GM19455 (cell line): ENCODE measurements at regions not wholly inside any gene's neighbourhood (a gene's known extent, or its start where the extent isn't known, plus 50 kb on each side); places are given as distances from the start of the nearest gene placed in this dataset.

Source experiments
- ATAC-seq: cut with Tn5 transposase; IDR thresholded peaks from one replicate; pipeline ENCODE4 v1.9.1; 2021; ENCODE audit not compliant: unreplicated experiment

- ATAC-seq = no peak
These were observed 86.6 kb downstream of the NOC3L start for GRCh38 chr10:94276140-94276539.

- ATAC-seq = no peak
These were observed 85.3 kb downstream of the NOC3L start for GRCh38 chr10:94277450-94277849.

- ATAC-seq = peak; percentile 81
These were observed 82.7 kb downstream of the NOC3L start for GRCh38 chr10:94279835-94280709.

- ATAC-seq = no peak
These were observed 81.1 kb downstream of the NOC3L start for GRCh38 chr10:94281654-94282053.

- ATAC-seq = no peak
These were observed 80.4 kb downstream of the NOC3L start for GRCh38 chr10:94282369-94282768.
